K562 (cell line): ENCODE measurements at regions not wholly inside any gene's neighbourhood (a gene's known extent, or its start where the extent isn't known, plus 50 kb on each side); places are given as distances from the start of the nearest gene placed in this dataset.

Experiments
- ATF6 ChIP-seq: sonication (generic); formaldehyde crosslinking; IDR thresholded peaks from 2 replicates; pipeline ENCODE4 v1.4.0; 2020; ENCODE audit warnings: mild to moderate bottlenecking, missing genetic modification reagents
- ZFP36 ChIP-seq: fragments of 150-350 bp; IDR thresholded peaks from 2 replicates; pipeline ENCODE4 v1.6.1; 2018; ENCODE audit warnings: low read length, low read depth; ENCODE audit not compliant: partially characterized antibody
- TF ChIP-seq, protein P1 (sequence below): conservative IDR thresholded peaks from 2 replicates; pipeline ENCODE4 v1.6.1; 2011; ENCODE audit warnings: low read depth, mild to moderate bottlenecking, low read length; ENCODE audit not compliant: control insufficient read depth

GRCh38 chr17:53941231-53941630 lies 118.5 kb downstream of the KIF2B start:
- TF ChIP-seq, protein P1, sequence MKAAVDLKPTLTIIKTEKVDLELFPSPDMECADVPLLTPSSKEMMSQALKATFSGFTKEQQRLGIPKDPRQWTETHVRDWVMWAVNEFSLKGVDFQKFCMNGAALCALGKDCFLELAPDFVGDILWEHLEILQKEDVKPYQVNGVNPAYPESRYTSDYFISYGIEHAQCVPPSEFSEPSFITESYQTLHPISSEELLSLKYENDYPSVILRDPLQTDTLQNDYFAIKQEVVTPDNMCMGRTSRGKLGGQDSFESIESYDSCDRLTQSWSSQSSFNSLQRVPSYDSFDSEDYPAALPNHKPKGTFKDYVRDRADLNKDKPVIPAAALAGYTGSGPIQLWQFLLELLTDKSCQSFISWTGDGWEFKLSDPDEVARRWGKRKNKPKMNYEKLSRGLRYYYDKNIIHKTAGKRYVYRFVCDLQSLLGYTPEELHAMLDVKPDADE = no peak
- TF ChIP-seq ATF6 (no peak), ZFP36 (no peak)
